Mesodermal cell (in vitro differentiated cells): ENCODE measurements at regions not wholly inside any gene's neighbourhood (a gene's known extent, or its start where the extent isn't known, plus 50 kb on each side); places are given as distances from the start of the nearest gene placed in this dataset.

Experiments
- H3K27ac ChIP-seq: 2 replicates; pipeline ENCODE4 v1.7.0; 2013; ENCODE audit warnings: mild to moderate bottlenecking, low read depth, low read length, moderate library complexity; ENCODE audit not compliant: severe bottlenecking
- H3K36me3 ChIP-seq: 2 replicates; pipeline ENCODE4 v1.7.1; 2013; ENCODE audit warnings: mild to moderate bottlenecking, low read length, moderate library complexity; ENCODE audit not compliant: control insufficient read depth, insufficient read depth
- H3K4me1 ChIP-seq: one replicate; pipeline ENCODE4 v1.7.1; 2013; ENCODE audit warnings: mild to moderate bottlenecking, low read length; ENCODE audit not compliant: insufficient read depth, control insufficient read depth, poor library complexity, severe bottlenecking
- H3K4me3 ChIP-seq: 2 replicates; pipeline ENCODE4 v1.7.0; 2013; ENCODE audit warnings: low read length, control low read depth, mild to moderate bottlenecking; ENCODE audit not compliant: insufficient read depth, poor library complexity, severe bottlenecking; ENCODE audit errors: extremely low read depth
- H3K9me3 ChIP-seq: 2 replicates; pipeline ENCODE4 v1.7.1; 2013; ENCODE audit warnings: mild to moderate bottlenecking, low read length, moderate library complexity; ENCODE audit not compliant: control insufficient read depth
- WGBS, 2 experiments: methylation state at CpG; one replicate each; pipeline ENCODE4 v1.1.5; 2013; ENCODE audit warnings: missing lambda C conversion rate in 2 of 2; ENCODE audit not compliant: insufficient coverage in 2 of 2; 5-methylcytosine and 5-hydroxymethylcytosine counted together

DNA sequence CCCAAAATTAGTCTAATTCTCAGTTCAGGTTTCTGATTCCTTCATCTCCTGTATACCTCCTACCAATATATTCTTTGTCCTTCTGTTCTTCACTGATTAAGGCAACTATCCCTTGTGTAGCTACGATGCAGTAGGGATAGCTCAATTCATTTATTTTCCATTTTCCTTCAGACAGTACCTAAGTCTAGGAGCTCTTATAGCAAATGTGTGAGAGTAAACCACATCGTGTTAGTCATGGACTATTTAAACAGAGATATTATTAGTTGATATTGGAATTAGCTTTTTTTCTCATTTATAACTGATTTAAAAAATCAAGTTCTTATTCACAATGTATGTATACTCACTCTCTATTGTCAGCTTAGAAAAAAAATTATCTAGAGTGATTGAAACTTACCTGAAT is 900.0 kb downstream of the JRKL start:
- H3K9me3 ChIP-seq, result no peaks in the 10 kb centered on the region
- H3K4me3 ChIP-seq, result no peak overlapping the region
- H3K36me3 ChIP-seq, result no peaks in the 10 kb centered on the region
- no peak overlapping the region for H3K27ac ChIP-seq
- no peaks in the 10 kb centered on the region for H3K4me1 ChIP-seq
- no CpG with 5 or more reads among the region's 2 CpGs for WGBS, 2 experiments

DNA sequence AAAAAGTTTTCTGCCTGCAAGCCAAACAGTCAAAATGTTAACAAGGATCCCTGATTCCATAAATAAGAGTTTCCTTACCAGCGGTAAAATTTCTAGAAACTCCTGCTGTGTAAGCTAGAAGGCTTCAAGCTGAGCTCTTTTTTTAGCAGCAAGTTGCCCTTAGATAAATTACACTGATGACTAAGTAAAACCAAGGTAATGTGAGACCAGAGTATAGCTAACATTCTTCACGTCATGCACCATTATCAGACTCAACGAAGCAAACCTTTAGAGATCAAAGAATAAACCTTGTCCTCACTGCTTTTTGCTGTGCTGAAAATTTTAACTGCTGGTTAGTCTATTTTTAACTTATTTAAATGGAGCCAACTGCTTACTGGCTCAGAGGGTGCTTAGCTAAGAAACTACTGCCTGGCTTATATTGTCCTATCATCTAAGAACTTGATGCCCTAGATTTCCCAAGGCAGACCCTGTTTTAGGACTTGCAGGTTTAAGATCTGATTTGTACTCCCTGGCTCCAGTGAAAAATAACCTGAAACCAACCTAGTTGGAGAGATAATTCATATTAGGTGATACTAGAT is 900.7 kb downstream of the JRKL start:
- Histone ChIP-seq H3K4me1 (no peaks in the 10 kb centered on the region), H3K27ac (no peak overlapping the region), H3K9me3 (no peaks in the 10 kb centered on the region), H3K4me3 (no peak overlapping the region), H3K36me3 (no peaks in the 10 kb centered on the region)
- 61% methylated on average over 2 of the region's 3 CpGs; no CpG with 5 or more reads in 1 of the 2 experiments for WGBS, 2 experiments

- no peak overlapping the region for H3K4me3 ChIP-seq
- no peak overlapping the region for H3K27ac ChIP-seq
- 85 to 87% methylated on average over 3 of the region's 5 CpGs for WGBS, 2 experiments
- H3K9me3 ChIP-seq, result no peaks in the 10 kb centered on the region
- no peaks in the 10 kb centered on the region for H3K4me1 ChIP-seq
- no peaks in the 10 kb centered on the region for H3K36me3 ChIP-seq
Measured at GRCh38 chr11:97296301-97296700, 906.5 kb downstream of the JRKL start.

DNA sequence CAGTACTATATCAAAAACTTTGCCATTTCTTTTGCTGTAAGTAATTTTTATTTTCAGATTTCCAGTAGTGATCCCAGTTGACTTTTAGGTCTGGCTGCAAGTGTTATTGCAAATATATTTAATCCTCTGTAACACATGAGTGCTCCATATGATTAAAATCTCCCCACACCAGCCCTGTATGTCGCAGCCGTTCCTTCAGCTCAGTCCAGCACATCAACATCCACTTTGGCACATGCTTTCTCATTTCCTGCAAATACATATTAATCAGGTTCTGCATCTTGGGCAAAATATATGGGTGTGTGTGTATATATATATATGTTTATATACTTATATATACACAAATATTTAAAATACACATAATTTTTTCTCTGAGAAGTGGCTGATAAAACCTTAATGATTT is 919.5 kb downstream of the JRKL start:
- Histone ChIP-seq H3K4me3 (no peak overlapping the region), H3K36me3 (no peaks in the 10 kb centered on the region), H3K4me1 (no peaks in the 10 kb centered on the region), H3K27ac (no peak overlapping the region), H3K9me3 (no peaks in the 10 kb centered on the region)
- WGBS, 2 experiments, result 100% methylated on average over 2 of the region's 2 CpGs; no CpG with 5 or more reads in 1 of the 2 experiments

GRCh38 chr11:97325693-97326092 is 935.9 kb downstream of the JRKL start:
- WGBS, 2 experiments, result 67 to 80% methylated on average over 1 of the region's 2 CpGs
- Histone ChIP-seq H3K36me3 (no peaks in the 10 kb centered on the region), H3K9me3 (no peaks in the 10 kb centered on the region), H3K4me1 (no peaks in the 10 kb centered on the region), H3K27ac (no peak overlapping the region), H3K4me3 (no peak overlapping the region)

GRCh38 chr11:97332271-97332670 is 942.5 kb downstream of the JRKL start:
- Histone ChIP-seq H3K27ac (no peak overlapping the region), H3K9me3 (no peaks in the 10 kb centered on the region), H3K4me3 (no peak overlapping the region), H3K4me1 (no peaks in the 10 kb centered on the region), H3K36me3 (no peaks in the 10 kb centered on the region)
- no CpG with 5 or more reads among the region's 2 CpGs for WGBS, 2 experiments

GRCh38 chr11:97336064-97336463 is 946.3 kb downstream of the JRKL start:
- WGBS, 2 experiments, result 79 to 100% methylated on average over 2 of the region's 4 CpGs
- H3K27ac ChIP-seq, result no peak overlapping the region
- H3K36me3 ChIP-seq, result no peaks in the 10 kb centered on the region
- no peaks in the 10 kb centered on the region for H3K4me1 ChIP-seq
- no peaks in the 10 kb centered on the region for H3K9me3 ChIP-seq
- H3K4me3 ChIP-seq, result no peak overlapping the region

DNA sequence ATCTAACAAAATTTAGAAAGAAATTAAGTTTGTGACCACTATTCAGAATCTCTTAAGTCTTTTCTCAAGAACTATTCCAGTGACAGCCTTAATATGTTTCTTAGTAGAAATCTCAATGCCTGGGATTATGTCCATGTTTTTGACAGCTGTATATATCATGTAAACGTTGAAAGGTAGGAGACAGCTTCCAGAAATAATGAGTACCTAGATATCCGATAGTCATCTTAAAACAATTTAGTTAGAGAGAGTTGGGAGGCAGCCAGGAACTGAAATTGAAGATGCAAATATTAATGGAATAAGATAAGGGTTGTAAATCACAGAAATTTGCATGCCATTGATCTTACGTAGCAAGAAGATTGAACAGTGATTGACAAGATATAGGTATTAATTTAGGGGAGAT is 955.2 kb downstream of the JRKL start:
- H3K4me1 ChIP-seq, result no peaks in the 10 kb centered on the region
- no peaks in the 10 kb centered on the region for H3K9me3 ChIP-seq
- 83% methylated on average over 1 to 3 of the region's 3 CpGs for WGBS, 2 experiments
- H3K27ac ChIP-seq, result no peak overlapping the region
- H3K36me3 ChIP-seq, result no peaks in the 10 kb centered on the region
- no peak overlapping the region for H3K4me3 ChIP-seq

DNA sequence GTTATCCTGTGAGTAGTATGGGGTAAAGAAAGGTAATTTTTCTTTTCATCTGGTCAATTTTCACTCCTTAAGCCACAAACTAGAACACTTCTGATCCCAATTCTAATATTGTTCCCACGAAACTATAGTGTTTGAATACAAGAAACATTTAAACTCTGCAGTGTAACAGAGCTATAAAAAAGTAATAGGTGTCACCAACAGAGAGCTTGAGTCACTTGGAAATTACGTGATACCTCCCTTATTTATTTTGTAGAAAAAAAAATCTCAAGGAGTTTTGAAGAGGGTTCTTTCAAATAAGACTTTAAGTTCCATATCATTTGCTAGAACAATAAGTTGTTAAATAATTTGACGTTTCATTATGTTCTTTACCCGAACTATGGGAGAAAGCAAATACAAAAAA is 959.4 kb downstream of the JRKL start:
- Histone ChIP-seq H3K27ac (no peak overlapping the region), H3K9me3 (no peaks in the 10 kb centered on the region), H3K4me1 (no peaks in the 10 kb centered on the region), H3K4me3 (no peak overlapping the region), H3K36me3 (no peaks in the 10 kb centered on the region)
- no CpG with 5 or more reads among the region's 4 CpGs for WGBS, 2 experiments

DNA sequence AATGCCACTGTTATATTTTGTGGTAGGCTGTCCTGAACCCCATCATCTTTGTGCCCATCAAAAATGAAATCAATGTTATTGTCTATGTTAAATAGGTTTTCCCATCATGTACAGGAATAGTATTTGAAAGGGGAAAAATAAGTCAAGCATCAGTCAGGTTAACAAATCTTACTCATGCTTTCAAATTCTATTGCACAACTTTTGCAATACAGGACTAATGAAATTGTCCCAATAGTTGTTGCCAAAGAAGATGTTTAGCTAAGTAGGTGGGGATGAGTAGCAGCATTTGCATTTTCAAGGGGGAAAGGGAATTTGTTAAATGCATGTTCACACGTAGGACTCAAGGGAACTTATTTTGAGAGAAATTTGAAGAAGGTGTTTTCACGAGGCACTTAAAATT is 962.1 kb downstream of the JRKL start:
- 63 to 77% methylated on average over 2 of the region's 2 CpGs for whole genome bisulfite sequencing, 2 experiments
- no peaks in the 10 kb centered on the region for H3K36me3 ChIP-seq

GRCh38 chr11:97354026-97354425 is 964.2 kb downstream of the JRKL start:
- no peak overlapping the region for H3K27ac ChIP-seq
- H3K36me3 ChIP-seq, result no peaks in the 10 kb centered on the region
- no CpG with 5 or more reads among the region's 1 CpG for WGBS, 2 experiments
- no peak overlapping the region for H3K4me3 ChIP-seq
- H3K9me3 ChIP-seq, result no peaks in the 10 kb centered on the region
- H3K4me1 ChIP-seq, result no peaks in the 10 kb centered on the region

More for the DNA sequence above, 962.1 kb downstream of the JRKL start:
- Histone ChIP-seq H3K9me3 (no peaks in the 10 kb centered on the region), H3K4me3 (no peak overlapping the region), H3K4me1 (no peaks in the 10 kb centered on the region), H3K27ac (no peak overlapping the region)
